GM19463 (cell line): ENCODE measurements at regions not wholly inside any gene's neighbourhood (a gene's known extent, or its start where the extent isn't known, plus 50 kb on each side); places are given as distances from the start of the nearest gene placed in this dataset.
A peak's percentile ranks its signal among the peaks of the same experiment; 100 is the strongest.

Experiments used
- ATAC-seq: cut with Tn5 transposase; IDR thresholded peaks from one replicate; pipeline ENCODE4 v1.9.1; 2021; ENCODE audit warnings: mild to moderate bottlenecking, moderate library complexity; ENCODE audit not compliant: unreplicated experiment

DNA sequence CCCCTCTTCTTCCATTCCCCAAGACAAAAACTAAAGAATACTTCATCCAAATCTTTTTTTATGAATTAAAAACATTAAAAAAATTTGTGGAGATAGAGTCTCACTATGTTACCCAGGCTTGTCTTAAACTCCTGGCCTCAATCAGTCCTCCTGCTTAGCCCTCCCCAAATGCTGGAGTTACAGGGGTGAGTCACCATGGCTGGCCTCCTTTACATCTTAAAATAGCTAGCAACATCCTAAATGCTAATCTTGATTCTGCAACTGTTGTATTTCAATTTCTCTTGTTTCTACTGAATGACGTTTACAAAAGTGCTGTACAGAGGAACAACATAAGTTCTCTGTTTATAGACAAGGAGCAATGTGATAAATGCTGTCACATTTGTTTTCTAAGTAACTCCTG, 483.5 kb downstream of the ADGRL2 start:
- ATAC-seq, result no peak

DNA sequence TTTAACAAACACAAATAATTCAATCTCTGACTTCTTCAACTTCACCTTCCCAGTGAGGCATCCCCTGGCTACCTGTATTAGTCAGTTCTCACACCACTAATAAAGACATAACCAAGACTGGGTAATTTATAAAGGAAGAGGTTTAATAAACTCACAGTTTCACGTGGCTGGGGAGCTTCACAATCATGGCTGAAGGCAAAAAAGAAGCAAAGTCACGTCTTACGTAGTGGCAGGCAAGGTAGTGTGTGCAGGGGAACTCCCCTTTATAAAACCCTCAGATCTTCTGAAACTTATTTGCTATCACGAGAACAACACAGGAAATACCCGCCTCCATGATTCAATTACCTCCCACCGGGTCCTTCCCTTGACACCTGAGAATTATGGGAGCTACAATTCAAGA, 478.5 kb downstream of the ADGRL2 start:
- peak; percentile 61 for ATAC-seq

DNA sequence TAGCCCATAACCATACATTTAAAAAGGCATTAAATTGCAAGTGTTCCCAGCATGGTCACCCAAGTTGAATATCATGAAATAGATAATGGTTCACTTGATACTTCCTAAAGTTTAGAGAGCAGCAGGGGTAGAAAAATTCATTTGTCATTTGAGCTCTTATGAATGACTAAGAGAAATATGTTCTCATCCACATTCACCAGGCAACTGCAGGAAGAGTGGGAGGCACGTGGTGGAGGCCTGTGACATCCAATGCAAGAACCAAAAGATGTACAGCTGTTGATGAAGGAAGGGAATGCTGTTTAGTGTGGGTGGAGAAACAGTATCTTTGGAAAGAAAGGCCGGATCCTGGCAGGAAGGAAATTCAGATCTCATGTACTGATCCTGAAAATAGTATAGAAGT, 473.1 kb downstream of the ADGRL2 start:
- no peak for ATAC-seq

DNA sequence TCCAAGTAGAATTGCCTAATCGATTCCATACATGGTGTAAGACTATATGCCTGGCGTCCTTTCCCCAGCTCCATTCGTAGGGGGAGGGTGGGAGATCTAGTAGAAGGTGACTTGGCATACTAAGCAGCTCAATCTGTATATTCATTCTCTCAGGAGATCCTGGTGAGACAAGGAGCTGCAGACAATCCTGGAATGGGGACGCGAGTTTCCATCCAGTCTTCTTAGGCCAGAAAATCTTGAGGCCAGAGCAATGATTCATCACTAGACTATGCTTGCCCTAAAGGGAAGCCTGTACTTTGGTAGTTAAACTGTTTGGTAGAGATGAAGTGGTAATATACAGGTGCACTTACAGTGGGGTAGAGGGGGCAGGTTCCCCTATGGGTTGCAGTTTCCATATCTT, 468.7 kb downstream of the ADGRL2 start:
- ATAC-seq, result no peak

DNA sequence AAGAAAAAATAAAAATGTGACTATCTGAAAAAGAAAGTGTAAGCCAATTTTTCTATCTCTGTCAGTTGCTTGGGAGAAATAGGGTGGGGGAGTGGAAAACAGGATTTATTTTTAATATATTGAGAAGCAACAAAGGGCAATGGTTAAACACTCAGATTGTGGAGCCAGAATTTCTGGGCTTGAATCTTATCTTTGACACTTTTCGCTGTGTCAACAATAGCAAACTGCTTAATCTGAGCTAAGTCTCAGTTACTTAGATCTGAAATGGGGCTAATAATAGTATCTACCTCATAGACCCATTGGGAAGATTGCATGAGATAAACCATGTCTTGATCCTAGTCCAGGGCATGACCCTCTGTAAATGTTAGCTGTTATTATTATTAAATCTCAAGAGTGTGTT, 468.1 kb downstream of the ADGRL2 start:
- no peak for ATAC-seq

DNA sequence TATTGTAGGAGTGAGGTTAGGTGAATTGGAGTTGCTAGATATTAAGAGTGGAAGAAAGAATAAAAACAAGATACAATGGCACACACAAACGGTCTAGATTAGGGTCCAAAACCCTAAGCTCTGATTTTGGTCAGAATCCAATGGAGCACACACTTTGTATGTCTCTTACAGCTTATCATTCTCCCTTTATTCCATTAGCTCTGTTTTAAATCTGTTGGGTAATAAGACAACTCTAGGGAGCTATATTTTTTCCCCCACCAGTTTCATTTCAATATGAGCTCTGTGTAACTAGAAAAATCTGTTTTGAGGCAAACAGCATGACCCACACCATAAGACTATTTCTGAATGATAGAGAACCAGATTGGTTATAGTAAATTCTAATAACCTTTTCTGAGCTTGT, 465.6 kb downstream of the ADGRL2 start:
- ATAC-seq, result no peak

DNA sequence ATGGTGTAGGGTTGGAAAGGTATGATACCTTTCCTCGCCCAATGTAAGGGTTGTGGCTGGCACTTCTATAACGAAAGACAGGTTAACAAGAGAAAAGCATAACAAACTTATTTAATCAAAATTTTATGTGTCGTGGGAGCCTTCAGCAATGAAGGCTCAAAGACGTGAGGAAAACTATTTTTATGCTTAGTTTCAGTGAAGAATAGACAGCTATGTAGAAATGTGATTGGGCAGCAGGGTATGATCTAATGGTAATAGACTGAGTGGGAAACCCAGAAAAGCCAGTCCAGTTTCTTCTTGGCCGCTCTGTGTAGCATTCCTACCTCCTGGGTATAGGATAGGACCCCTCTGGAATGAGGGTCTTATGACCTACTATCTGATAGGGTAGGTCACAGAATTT, 464.7 kb downstream of the ADGRL2 start:
- ATAC-seq, result no peak

DNA sequence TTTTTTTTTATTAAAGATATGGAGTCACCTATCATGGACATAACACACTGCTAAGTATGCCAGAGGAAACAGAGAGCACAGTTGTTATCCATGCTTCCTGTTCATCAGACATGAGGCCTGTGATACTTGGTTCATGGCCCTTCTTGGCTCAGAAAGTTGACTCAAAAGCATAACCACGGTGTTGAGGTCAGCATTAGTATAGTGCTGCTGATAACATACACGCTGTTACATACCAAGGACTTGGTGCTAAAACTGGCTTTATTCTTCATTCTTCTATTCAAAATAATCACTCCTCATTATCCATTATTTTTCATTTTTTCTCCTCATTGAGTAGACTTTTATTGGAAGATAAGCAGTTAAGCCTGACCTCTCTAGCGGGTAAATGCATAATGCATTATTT, 464.1 kb downstream of the ADGRL2 start:
- no peak for ATAC-seq

DNA sequence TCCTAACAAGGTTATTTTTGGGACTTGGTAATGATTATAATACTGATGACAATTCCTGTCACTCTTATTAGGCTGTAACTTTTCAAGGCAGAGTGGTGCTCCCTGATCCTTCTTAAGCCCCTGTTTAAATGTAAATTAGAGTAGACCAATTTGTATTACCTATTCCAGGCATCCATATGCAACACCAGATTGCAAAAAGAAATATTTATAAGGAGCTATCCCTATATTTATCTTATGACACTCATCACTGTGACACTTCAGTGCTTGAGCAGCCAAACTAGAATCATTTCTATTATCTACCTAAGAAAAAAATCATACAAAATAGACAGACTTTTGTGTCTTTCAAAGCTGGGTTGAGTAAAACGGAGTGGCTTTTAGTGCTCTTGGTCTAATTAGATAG, 462.7 kb downstream of the ADGRL2 start:
- ATAC-seq, result no peak

DNA sequence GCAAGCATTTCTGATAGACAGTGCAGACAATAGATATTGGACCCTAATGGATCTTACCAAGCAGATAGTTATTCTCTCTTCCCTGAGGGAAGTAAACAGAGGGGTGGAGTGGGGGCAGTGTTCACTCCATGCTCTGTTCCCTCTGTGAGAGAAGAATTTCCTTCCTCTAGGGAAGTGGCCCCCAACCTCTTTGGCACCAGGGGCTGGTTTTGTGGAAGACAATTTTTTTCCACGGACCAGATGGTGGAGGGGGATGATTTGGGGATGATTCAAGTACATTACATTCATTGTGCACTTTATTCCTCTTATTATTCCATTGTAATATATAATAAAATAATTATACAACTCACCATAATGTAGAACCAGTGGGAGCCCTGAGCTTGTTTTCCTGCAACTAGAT, 459.9 kb downstream of the ADGRL2 start:
- ATAC-seq, result no peak

DNA sequence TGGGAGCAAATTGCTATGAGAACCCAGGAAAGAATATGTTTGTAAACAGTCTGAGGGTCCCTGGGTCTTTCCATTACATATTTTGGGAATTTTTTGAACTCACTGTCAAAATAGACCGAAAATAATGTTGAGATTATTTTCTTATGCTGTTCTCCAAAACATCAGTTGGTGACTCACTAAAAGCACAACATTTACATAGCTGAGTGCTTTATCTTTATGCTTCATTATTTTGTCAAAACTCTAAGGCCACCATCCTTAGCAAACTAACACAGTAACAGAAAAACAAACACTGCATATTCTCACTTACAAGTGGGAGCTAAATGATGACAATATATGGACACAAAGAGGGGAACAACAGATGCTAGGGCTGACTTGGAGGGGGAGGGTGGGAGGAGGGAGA, 459.3 kb downstream of the ADGRL2 start:
- ATAC-seq, result no peak

DNA sequence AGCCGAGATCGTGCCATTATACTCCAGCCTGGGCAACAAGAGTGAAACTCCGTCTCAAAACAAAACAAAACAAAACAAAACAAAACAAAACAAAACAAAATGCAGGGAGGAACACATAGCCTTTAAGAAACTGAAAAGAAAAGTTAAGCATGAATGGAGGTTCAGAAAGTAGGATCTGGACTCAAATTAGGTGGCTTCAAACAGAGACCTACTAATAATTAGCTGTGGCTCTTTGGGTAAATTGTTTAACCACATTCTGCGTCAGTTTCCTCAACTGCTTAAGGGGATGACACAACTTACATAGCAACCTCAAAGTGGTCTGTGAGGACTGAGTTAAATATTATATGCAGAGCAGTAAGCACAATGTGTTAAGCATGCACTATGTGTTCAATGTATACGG, 458.2 kb downstream of the ADGRL2 start:
- peak; percentile 67 for ATAC-seq

DNA sequence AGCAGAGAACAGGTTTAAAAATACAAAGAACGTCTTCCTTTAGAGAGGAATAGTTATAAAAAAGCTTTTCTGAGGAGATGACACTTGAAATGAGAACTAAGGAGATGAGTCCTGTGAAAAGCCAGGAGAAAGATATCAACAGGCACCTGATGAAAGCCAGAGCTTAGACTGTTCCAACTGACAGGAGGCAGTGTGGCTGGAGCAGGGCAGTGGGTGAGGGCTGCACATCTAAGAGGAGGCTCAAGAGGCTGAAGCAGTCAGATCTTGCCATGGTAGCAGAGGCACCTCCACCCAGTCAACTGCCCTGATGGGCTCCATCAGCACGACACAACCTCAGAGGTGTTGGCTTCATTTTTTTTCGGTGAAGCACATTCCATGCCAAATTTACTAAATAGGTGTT, 445.3 kb downstream of the ADGRL2 start:
- no peak for ATAC-seq

DNA sequence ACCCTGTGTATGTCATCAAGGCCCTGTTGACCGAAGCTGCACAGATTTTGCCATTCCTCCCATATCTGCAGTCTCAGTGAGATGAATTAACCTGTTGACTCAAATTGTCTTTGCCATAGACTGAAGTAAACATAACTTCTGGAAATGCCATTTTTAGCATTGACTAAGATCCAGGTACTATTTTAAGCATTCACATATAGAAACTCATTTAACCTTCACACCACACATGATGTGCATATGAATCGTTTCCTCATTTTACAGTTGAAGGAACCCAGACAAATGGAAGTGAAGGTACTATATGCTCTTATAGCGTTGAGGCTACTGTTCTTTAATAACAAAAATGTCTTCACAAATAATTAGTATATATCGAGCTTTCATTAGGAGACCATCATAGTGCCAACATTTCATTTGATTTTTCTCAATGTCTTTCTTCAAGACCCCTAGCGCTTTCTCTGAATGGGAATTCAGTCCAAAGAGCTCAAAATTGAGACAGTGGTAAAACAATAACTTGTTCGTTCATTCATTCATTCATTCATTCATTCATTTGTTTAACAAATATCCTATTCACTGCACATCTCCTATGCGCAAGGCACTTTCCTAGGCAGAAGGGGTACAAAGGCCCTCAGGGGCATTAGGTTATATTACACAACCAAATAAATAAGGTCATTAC, 444.7 kb downstream of the ADGRL2 start:
- no peak for ATAC-seq

DNA sequence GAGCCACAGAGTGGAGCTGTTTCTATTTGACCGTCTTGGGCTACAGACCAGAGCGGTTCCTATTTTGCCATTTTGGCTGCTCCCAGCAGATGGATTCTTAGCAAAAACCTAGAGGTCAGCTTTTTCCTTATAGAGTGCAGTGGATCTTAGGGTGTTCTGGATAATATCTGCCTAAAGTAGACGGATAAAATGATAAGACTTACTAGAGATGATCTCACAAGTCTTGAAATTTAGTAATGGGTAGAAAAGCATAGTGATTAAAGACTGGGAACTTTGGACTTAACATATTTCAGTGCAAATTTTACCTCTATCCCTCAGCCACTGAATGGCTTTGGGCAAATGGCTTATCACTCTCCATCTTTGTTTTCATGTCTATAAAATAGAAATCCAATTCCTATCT, 439.8 kb downstream of the ADGRL2 start:
- ATAC-seq, result no peak

DNA sequence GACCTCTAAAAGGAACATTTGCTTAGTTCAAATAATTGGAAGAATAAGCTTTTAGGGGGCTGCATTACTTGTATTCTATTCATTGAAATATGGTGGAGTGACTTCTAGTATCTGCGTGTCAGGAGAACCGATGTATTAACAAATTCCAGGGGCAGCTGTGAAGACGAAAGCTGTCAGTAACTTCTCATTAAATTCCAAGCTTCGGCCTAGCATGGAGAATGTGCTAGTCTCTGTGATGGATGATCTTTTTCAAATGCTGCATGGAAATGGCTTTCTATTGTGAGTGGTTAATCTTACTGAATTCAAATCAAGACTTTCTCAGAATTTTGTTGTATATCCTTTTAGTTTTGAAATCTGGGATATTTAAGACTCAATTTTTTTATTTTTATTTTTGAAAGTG, 429.9 kb downstream of the ADGRL2 start:
- no peak for ATAC-seq

DNA sequence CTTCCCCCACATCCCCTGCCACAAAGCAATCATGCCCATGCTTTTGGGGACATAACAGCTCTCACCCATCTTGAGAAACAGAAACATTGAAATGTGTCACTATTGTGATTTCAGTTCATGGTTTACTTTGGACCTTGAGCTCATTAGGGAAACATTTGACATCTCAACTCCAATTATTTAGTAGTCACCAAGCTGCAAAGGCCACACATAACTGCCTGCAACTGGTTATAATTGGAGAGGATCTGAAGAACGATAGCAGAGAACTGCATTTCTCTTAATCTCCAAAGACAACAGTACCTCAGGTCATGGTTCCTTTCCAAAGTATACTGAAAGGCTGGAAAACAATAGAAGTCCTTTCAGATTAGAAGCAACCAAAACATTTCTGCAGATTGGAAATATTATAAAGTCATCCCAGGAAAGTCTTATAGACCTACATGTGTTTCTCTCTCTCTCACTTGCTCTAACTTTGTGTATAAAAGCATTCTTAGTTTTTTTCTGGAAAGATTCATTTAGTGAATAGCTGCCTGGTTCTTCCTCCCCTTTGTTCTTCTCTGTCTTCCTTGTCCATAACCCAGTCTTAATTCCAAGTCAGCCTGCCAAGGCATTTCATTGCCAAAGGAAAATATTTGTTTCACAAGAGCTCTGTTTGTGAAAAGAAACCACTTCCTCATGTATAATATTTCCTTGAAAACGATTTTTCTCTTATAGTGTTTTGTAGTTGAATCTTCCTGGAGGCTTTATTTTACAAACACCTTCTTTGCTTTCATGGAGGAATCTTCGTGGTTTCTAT, 426.8 kb downstream of the ADGRL2 start:
- no peak for ATAC-seq

DNA sequence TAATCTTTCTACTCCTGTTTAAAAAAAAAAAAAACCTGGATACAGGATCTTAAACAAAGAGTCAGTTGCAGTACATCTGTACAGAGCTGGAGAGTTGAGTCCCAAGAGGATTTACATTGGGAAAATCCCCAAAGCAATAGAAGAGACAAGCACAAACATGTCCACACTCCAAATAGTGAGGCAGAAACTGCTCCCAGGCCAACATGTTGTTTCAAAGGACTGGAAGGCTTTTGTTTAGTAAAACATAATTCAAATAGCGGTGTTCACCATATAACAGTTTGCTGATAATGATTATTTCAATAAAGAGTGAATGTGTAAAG, 425.4 kb downstream of the ADGRL2 start:
- ATAC-seq, result peak; percentile 34

DNA sequence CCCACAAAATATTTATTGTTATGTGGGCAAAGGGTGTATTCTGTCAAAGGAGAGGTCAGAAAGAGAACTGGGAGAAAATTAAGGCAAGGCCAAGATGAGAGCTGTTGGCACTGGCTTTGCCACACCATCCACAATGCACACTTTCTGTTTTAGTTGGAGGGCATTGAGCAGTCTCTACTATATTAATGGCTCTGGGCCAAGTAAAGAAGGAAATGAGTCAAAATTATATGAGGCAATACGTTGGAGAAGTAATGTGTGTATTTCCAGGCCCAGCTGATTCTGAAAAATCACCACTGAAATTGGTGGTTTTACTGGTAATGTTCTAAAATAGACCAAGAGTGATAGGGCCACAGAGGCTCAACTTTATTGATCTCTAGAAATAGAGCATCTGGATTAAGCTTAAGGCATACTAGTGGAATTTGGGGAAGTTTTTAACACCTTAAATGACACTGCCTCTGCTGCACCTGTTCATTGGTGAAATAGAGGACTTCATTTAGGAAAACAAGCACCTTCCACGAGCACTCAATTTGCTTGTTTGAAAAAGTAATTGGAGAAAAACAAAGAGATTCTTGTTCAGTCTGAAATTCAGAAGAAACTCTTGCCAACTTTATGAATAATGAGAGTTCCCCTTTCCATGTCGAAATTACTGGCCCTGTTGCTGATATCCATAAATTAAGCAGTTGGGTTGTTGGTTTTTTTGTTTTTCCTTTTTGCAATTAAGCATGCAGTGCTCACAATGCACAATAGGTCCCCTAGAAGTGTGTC, 424.9 kb downstream of the ADGRL2 start:
- ATAC-seq, result peak; percentile 84

DNA sequence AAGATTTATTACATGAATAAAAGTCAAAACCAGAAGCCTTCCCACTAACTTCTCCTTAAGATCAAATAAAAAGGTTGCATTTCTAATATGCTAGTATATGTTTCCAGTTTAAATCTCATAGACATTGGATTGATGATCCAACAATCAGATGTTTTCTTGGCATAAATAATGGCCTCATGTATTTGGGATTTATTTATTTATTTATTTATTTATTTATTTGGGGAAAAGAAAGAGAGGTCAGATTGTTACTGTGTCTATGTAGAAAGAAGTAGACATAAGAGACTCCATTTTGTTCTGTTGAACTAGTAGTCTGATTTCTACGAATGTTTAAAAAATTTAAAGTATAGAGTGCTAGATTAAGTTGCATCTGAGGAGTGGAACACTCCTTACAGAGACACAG, 422.4 kb downstream of the ADGRL2 start:
- no peak for ATAC-seq

DNA sequence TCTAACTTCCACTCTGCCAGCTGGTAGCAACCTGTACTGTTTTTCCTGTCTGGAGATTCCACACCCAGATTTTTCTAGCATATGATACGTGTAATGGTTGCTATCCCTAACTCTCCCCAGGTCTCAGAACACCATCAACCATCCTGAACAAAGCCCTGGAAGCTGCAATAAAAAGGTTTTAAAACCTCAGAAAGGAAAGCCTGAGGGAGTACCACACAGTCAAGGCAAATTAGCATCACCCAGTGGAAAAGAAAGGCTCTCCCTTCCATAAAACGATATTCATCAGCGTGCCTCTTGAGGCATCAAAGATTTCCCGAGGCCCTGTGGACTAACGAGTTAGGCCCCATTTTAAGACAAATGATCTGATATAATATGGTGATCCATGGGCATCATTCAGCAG, 421.0 kb downstream of the ADGRL2 start:
- ATAC-seq, result no peak

DNA sequence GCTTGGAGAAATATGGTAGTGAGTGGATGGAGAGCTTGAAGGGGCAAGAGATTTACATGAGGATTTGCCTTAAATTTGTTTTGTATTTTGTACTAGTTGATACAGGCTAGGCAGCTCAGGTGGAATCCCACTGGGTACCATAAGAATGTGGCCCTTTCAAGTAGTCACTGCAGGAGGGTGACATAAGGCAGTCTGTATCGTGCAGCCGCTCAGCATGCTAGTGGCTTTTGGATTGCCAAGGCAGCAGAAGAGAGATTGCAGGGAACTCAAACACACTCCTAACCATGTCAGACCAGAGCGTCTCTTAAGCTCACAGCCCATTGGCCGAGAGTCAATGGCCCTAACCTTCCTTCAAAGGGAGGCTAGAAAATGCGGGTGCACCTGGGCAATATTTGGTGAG, 420.0 kb downstream of the ADGRL2 start:
- no peak for ATAC-seq
